Neural cell (in vitro differentiated cells): ENCODE measurements at regions not wholly inside any gene's neighbourhood (a gene's known extent, or its start where the extent isn't known, plus 50 kb on each side); places are given as distances from the start of the nearest gene placed in this dataset.

Source experiments
- H2AFZ ChIP-seq: fragments of 200-600, 300-800 bp; sonication (generic), shearing (Covaris generic); 2 replicates; pipeline ENCODE4 v1.6.0; 2014; ENCODE audit warnings: low read depth, mild to moderate bottlenecking, antibody characterized with exemption, low read length, moderate library complexity
- H3F3A ChIP-seq: fragments of 200-600 bp; shearing (Covaris generic); 2 replicates; pipeline ENCODE4 v1.6.1; 2016; ENCODE audit warnings: mild to moderate bottlenecking, moderate library complexity, mixed read lengths, antibody characterized with exemption, low read length; ENCODE audit not compliant: insufficient read depth, poor library complexity, severe bottlenecking
- H3K27ac ChIP-seq: fragments of 200-600, 300-800 bp; sonication (generic), shearing (Covaris generic); 2 replicates; pipeline ENCODE4 v1.5.1; 2014; ENCODE audit warnings: mild to moderate bottlenecking, low read length, moderate library complexity
- H3K27me3 ChIP-seq: fragments of 300-800, 200-600 bp; sonication (generic), shearing (Covaris generic); 2 replicates; pipeline ENCODE4 v1.6.0; 2014; ENCODE audit warnings: mild to moderate bottlenecking, low read depth, low read length, moderate library complexity; ENCODE audit not compliant: insufficient read depth
- H3K36me3 ChIP-seq: fragments of 300-800, 200-600 bp; sonication (generic), shearing (Covaris generic); 2 replicates; pipeline ENCODE4 v1.5.1; 2014; ENCODE audit warnings: mild to moderate bottlenecking, antibody characterized with exemption, low read length, moderate library complexity; ENCODE audit not compliant: insufficient read depth
- H3K4me2 ChIP-seq: fragments of 300-800, 200-600 bp; sonication (generic), shearing (Covaris generic); 2 replicates; pipeline ENCODE4 v1.6.0; 2014; ENCODE audit warnings: mild to moderate bottlenecking, low read length
- H3K4me3 ChIP-seq: fragments of 300-800, 200-600 bp; sonication (generic), shearing (Covaris generic); 2 replicates; pipeline ENCODE4 v1.5.1; 2014; ENCODE audit warnings: mild to moderate bottlenecking, low read length, moderate library complexity
- H3K79me2 ChIP-seq: fragments of 200-600 bp; shearing (Covaris generic); replicated peaks from 2 replicates; pipeline ENCODE4 v1.6.0; 2014; ENCODE audit warnings: mild to moderate bottlenecking, low read length, moderate library complexity; ENCODE audit not compliant: insufficient read depth
- H3K9ac ChIP-seq: fragments of 300-800, 200-600 bp; sonication (generic), shearing (Covaris generic); 2 replicates; pipeline ENCODE4 v1.6.1; 2016; ENCODE audit warnings: mild to moderate bottlenecking, low read length, mixed read lengths
- H3K9me2 ChIP-seq: fragments of 200-600 bp; shearing (Covaris generic); 2 replicates; pipeline ENCODE4 v1.6.1; 2016; ENCODE audit warnings: mild to moderate bottlenecking, low read length, mixed read lengths; ENCODE audit not compliant: insufficient read depth
- H3K9me3 ChIP-seq: fragments of 200-600, 300-800 bp; sonication (generic), shearing (Covaris generic); 2 replicates; pipeline ENCODE4 v1.6.1; 2016; ENCODE audit warnings: mild to moderate bottlenecking, mixed run types, low read length, moderate library complexity, mixed read lengths
- H4K20me1 ChIP-seq: fragments of 200-600 bp; shearing (Covaris generic); 2 replicates; pipeline ENCODE4 v1.6.1; 2016; ENCODE audit warnings: mild to moderate bottlenecking, mixed run types; ENCODE audit not compliant: insufficient read depth
- CTCF ChIP-seq: fragments of 450-650 bp; IDR thresholded peaks from 2 replicates; pipeline ENCODE4 v1.5.1; 2014; ENCODE audit warnings: antibody characterized with exemption, mild to moderate bottlenecking, moderate library complexity; ENCODE audit not compliant: poor library complexity, severe bottlenecking
- EP300 ChIP-seq: fragments of 450-650 bp; conservative IDR thresholded peaks from 2 replicates; pipeline ENCODE4 v1.6.1; 2014; ENCODE audit warnings: antibody characterized with exemption, mild to moderate bottlenecking, moderate library complexity; ENCODE audit not compliant: poor library complexity, severe bottlenecking
- EZH2 ChIP-seq: fragments of 200-600, 300-800 bp; shearing (Covaris generic), sonication (generic); IDR thresholded peaks from 2 replicates; pipeline ENCODE4 v1.6.1; 2014; ENCODE audit warnings: antibody characterized with exemption, low read length, borderline replicate concordance, mild to moderate bottlenecking; ENCODE audit not compliant: insufficient read depth, poor library complexity, severe bottlenecking
- MXI1 ChIP-seq: fragments of 450-650 bp; conservative IDR thresholded peaks from 2 replicates; pipeline ENCODE4 v1.6.1; 2014; ENCODE audit warnings: antibody characterized with exemption, mild to moderate bottlenecking; ENCODE audit not compliant: poor library complexity, severe bottlenecking
- POLR2AphosphoS5 ChIP-seq: IDR thresholded peaks from 2 replicates; pipeline ENCODE4 v1.6.1; 2012
- RAD21 ChIP-seq: fragments of 450-650 bp; conservative IDR thresholded peaks from 2 replicates; pipeline ENCODE4 v1.6.1; 2014; ENCODE audit warnings: antibody characterized with exemption, mild to moderate bottlenecking, moderate library complexity
- REST ChIP-seq: IDR thresholded peaks from 2 replicates; pipeline ENCODE4 v1.6.1; 2012; ENCODE audit warnings: borderline replicate concordance
- SMC3 ChIP-seq: fragments of 450-650 bp; conservative IDR thresholded peaks from 2 replicates; pipeline ENCODE4 v1.6.1; 2014; ENCODE audit warnings: antibody characterized with exemption, mild to moderate bottlenecking, moderate library complexity; ENCODE audit not compliant: poor library complexity
- TAF1 ChIP-seq: IDR thresholded peaks from 2 replicates; pipeline ENCODE4 v1.6.1; 2012; ENCODE audit warnings: low read depth

- Histone ChIP-seq H3K4me2 (no peak overlapping the region), H3K27me3 (no peaks in the 10 kb centered on the region), H3K9me3 (no peaks in the 10 kb centered on the region), H3K36me3 (no peaks in the 10 kb centered on the region), H3K4me3 (no peak overlapping the region), H3K27ac (no peak overlapping the region), H3F3A (no peaks in the 10 kb centered on the region), H3K9ac (no peak overlapping the region), H3K9me2 (no peaks in the 10 kb centered on the region), H3K79me2 (no peaks in the 10 kb centered on the region), H2AFZ (no peak overlapping the region), H4K20me1 (no peaks in the 10 kb centered on the region)
- TF ChIP-seq REST (no peak), SMC3 (no peak), POLR2AphosphoS5 (no peak), CTCF (no peak), EZH2 (no peak), MXI1 (no peak), RAD21 (no peak), EP300 (no peak), TAF1 (no peak)
These were observed 380.8 kb downstream of the DOK5 start for GRCh38 chr20:54856202-54856601.

GRCh38 chr20:54849741-54850140, 374.3 kb downstream of the DOK5 start:
- H3K4me2 ChIP-seq = no peak overlapping the region
- H3K27me3 ChIP-seq = no peaks in the 10 kb centered on the region
- no peaks in the 10 kb centered on the region for H3K79me2 ChIP-seq
- H3K9me3 ChIP-seq = no peaks in the 10 kb centered on the region
- H3K36me3 ChIP-seq = no peaks in the 10 kb centered on the region
- TF ChIP-seq CTCF (no peak), SMC3 (no peak), EP300 (no peak), POLR2AphosphoS5 (no peak), MXI1 (no peak), RAD21 (no peak), TAF1 (no peak), EZH2 (no peak), REST (no peak)
- no peaks in the 10 kb centered on the region for H3F3A ChIP-seq
- no peaks in the 10 kb centered on the region for H4K20me1 ChIP-seq
- H3K9ac ChIP-seq = no peak overlapping the region
- H3K9me2 ChIP-seq = no peaks in the 10 kb centered on the region
- H2AFZ ChIP-seq = no peak overlapping the region
- no peak overlapping the region for H3K27ac ChIP-seq
- H3K4me3 ChIP-seq = no peak overlapping the region
